Upper lobe of left lung (tissue), 6 donors: ENCODE measurements at regions not wholly inside any gene's neighbourhood (a gene's known extent, or its start where the extent isn't known, plus 50 kb on each side); places are given as distances from the start of the nearest gene placed in this dataset.

Experiments used
- ATAC-seq, 2 donors: fragments of 200-7000 bp; cut with Tn5 transposase; one replicate each; pipeline ENCODE4 v1.9.1; 2022; ENCODE audit warnings: mild to moderate bottlenecking in 2 of 2, moderate library complexity in 2 of 2; ENCODE audit not compliant: low FRiP score in 2 of 2
- DNase-seq, 2 donors: peaks; one replicate each; pipeline ENCODE4 v3.0.0-alpha.2; 2019 to 2020
- H3K27ac ChIP-seq, 4 donors: fragments of 200-600 bp; sonication (generic); one replicate each; pipeline ENCODE4 v1.5.1; 2016 to 2019
- H3K27me3 ChIP-seq, 4 donors: fragments of 200-600 bp; sonication (generic); one replicate each; pipeline ENCODE4 v1.5.1; 2017 to 2019
- H3K36me3 ChIP-seq, 4 donors: fragments of 200-600 bp; sonication (generic); one replicate each; pipeline ENCODE4 v1.5.1; 2016 to 2019
- H3K4me1 ChIP-seq, 4 donors: fragments of 200-600 bp; sonication (generic); one replicate each; pipeline ENCODE4 v1.5.1; 2018 to 2019
- H3K4me3 ChIP-seq, 4 donors: fragments of 200-600 bp; sonication (generic); one replicate each; pipeline ENCODE4 v1.5.1; 2017 to 2019; ENCODE audit warnings: mild to moderate bottlenecking in 2 of 4, moderate library complexity in 1 of 4
- H3K9me3 ChIP-seq, 4 donors: fragments of 200-600 bp; sonication (generic); one replicate each; pipeline ENCODE4 v1.5.1; 2018 to 2019
- EP300 ChIP-seq, 4 donors: sonication (generic); formaldehyde crosslinking; IDR thresholded peaks; one replicate each; pipeline ENCODE4 v1.5.1; 2017; ENCODE audit warnings: antibody characterized with exemption in 4 of 4, control low read depth in 2 of 4
- POLR2A ChIP-seq, 4 donors: fragments of 450-650 bp; IDR thresholded peaks; one replicate each; pipeline ENCODE4 v1.5.1; 2016 to 2017; ENCODE audit warnings: antibody characterized with exemption in 4 of 4, mild to moderate bottlenecking in 2 of 4
- POLR2AphosphoS5 ChIP-seq, 2 donors: sonication (generic); formaldehyde crosslinking; IDR thresholded peaks; one replicate each; pipeline ENCODE4 v1.5.1; 2017; ENCODE audit warnings: antibody characterized with exemption in 2 of 2
- WGBS, 2 donors: methylation state at CpG; one replicate each; pipeline ENCODE4 v1.1.5; 2017 to 2018; 5-methylcytosine and 5-hydroxymethylcytosine counted together
- TF ChIP-seq, protein P1 (sequence below), 6 experiments: fragments of 450-650 bp in 4 of 6; fragments of 200-600 bp in 2 of 6; sonication (generic) in 2 of 6; IDR thresholded peaks; one replicate each; pipeline ENCODE4 v1.5.1; 2016 to 2019; ENCODE audit warnings: antibody characterized with exemption in 6 of 6
- donor health status: DM: no; HTN: no; CAD: no; lungs with moderate emphysema.
- donor health status: DM: no; HTN: yes; CAD: no; lungs with severe emphysema.

DNA sequence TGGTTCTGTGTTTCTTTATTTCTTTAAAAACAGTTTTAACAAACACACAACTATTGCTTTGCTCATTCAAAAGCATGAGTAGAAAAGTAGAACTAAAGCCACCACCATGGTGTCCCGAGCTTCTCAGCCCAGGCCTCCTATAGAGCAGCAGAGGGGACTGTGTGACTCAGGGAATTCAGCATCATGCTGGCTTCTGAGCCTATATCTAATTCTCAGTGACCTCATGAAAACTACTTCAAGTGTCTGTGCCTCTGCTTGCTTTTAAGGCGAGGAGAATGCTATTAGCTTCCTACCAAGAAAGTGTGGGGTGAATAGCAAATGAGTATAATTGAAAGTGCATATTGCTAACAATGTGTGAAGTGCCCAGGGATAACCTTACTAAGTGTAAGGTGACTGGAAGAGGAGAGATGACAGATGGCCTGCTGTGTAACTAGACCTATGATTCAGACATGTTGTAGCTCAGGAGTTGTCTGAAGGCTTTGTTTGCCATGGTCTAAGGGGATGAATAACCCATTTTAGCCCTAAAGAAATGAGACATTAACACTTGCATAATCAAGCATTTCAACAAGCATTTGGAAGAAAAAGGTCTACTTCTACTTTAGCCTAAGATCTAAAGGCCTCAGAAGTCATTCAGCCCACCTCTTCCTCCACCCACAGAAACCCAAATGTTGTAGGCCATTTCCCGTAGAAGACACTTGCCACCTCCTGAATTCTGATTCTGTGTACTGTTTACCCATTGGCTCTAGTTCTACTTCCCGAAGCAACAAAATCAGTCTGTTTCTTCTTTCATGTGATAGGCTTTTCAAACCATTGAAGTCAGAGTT is 121.5 kb upstream of the ARG1 start:
- Histone ChIP-seq H3K27me3 (no peaks in the 10 kb centered on the region), H3K9me3 (no peaks in the 10 kb centered on the region), H3K36me3 (no peaks in the 10 kb centered on the region), H3K4me1 (no peaks in the 10 kb centered on the region), H3K27ac (no peak overlapping the region), H3K4me3 (no peak overlapping the region)
- TF ChIP-seq, protein P1, sequence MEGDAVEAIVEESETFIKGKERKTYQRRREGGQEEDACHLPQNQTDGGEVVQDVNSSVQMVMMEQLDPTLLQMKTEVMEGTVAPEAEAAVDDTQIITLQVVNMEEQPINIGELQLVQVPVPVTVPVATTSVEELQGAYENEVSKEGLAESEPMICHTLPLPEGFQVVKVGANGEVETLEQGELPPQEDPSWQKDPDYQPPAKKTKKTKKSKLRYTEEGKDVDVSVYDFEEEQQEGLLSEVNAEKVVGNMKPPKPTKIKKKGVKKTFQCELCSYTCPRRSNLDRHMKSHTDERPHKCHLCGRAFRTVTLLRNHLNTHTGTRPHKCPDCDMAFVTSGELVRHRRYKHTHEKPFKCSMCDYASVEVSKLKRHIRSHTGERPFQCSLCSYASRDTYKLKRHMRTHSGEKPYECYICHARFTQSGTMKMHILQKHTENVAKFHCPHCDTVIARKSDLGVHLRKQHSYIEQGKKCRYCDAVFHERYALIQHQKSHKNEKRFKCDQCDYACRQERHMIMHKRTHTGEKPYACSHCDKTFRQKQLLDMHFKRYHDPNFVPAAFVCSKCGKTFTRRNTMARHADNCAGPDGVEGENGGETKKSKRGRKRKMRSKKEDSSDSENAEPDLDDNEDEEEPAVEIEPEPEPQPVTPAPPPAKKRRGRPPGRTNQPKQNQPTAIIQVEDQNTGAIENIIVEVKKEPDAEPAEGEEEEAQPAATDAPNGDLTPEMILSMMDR (IDR thresholded peaks at IDR 0.05): no peak
- no peak for TF ChIP-seq POLR2A (IDR thresholded peaks at IDR 0.05)
- no peak for TF ChIP-seq POLR2AphosphoS5 (IDR thresholded peaks at IDR 0.05)
- TF ChIP-seq EP300 (IDR thresholded peaks at IDR 0.05): no peak
- no peak for DNase-seq
- no peak for ATAC-seq
- WGBS, 2 donors: 79 to 89% methylated on average over 4 of the region's 4 CpGs

DNA sequence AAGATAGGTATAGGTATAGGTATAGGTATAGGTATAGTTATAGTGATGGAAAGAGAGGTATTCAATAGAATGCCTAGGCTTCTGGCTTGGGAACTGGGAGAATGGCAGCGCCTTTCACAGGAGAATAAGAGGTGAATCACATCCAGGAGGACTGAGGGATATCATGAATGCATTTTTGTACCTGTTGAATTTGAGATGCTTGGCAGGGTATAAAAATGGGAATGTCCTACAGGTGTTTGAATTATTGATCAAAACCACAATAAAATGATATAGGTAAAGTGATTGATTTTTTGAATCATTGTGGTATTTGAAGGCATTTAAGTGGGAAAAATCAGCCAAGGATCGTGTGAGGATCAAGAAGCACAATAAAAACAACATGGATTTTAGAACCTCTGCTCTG is 119.2 kb upstream of the ARG1 start:
- no peak for TF ChIP-seq POLR2A (IDR thresholded peaks at IDR 0.05)
- no peak for TF ChIP-seq EP300 (IDR thresholded peaks at IDR 0.05)
- TF ChIP-seq, protein P1 (IDR thresholded peaks at IDR 0.05): no peak
- no peak for TF ChIP-seq POLR2AphosphoS5 (IDR thresholded peaks at IDR 0.05)
- Histone ChIP-seq H3K4me3 (no peak overlapping the region), H3K36me3 (no peaks in the 10 kb centered on the region), H3K27me3 (no peaks in the 10 kb centered on the region), H3K9me3 (no peaks in the 10 kb centered on the region), H3K27ac (no peak overlapping the region), H3K4me1 (no peaks in the 10 kb centered on the region)
- WGBS, 2 donors: 38 to 40% methylated on average over 2 of the region's 2 CpGs
- DNase-seq: no peak
- ATAC-seq: no peak

DNA sequence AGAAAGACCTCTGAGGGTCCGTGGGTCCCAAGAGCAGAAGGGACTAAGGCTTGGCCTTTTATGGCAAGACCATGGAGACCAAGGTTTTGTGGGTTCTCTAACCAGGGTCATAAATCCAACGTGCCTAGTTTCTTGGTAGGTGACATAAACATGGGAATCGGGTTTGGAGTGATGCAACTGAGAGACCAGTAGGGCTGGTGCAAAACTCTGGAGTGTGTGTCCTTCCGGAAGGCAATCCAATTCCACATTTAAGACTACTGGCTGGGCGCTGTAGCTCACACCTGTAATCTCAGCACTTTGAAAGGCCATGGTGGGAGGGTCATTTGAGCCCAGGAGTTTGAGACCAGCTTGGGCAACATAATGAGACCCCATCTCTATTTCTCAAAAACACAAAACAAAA is 116.5 kb upstream of the ARG1 start:
- ATAC-seq: no peak
- Histone ChIP-seq H3K27ac (no peak overlapping the region), H3K4me1 (peaks cover 0 to 4% (median 0%) of the 10 kb centered on the region in 4 donors), H3K9me3 (no peaks in the 10 kb centered on the region), H3K27me3 (no peaks in the 10 kb centered on the region), H3K4me3 (no peak overlapping the region), H3K36me3 (no peaks in the 10 kb centered on the region)
- WGBS, 2 donors: 75 to 82% methylated on average over 5 of the region's 5 CpGs
- TF ChIP-seq, protein P1 (IDR thresholded peaks at IDR 0.05): no peak
- TF ChIP-seq POLR2A (IDR thresholded peaks at IDR 0.05): no peak
- no peak for TF ChIP-seq POLR2AphosphoS5 (IDR thresholded peaks at IDR 0.05)
- TF ChIP-seq EP300 (IDR thresholded peaks at IDR 0.05): no peak
- DNase-seq: no peak

DNA sequence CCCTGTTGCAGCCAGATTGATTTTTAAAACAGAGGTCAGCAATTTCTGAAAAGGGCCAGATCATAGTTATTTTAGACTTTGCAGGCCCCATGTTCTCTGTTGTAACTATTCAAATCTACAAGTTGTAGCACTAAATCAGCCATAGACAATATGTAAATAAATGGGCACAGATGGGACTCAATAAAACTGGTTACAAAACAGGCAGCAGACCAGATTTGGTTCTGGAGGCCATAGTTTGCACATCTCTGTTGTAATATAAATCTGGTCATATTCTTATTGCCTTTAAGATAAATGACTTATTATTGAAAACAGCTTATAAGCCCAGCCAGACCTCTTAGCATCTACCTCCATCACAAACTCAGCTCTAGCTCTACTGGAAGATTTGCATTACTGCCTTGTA is 114.0 kb upstream of the ARG1 start:
- no peak overlapping the region for H3K4me3 ChIP-seq
- no peaks in the 10 kb centered on the region for H3K9me3 ChIP-seq
- no peaks in the 10 kb centered on the region for H3K27me3 ChIP-seq
- no peak for TF ChIP-seq POLR2A (IDR thresholded peaks at IDR 0.05)
- TF ChIP-seq, protein P1 (IDR thresholded peaks at IDR 0.05): no peak
- TF ChIP-seq EP300 (IDR thresholded peaks at IDR 0.05): no peak
- TF ChIP-seq POLR2AphosphoS5 (IDR thresholded peaks at IDR 0.05): no peak
- DNase-seq: no peak
- peaks cover 0 to 4% (median 0%) of the 10 kb centered on the region in 4 donors for H3K4me1 ChIP-seq
- ATAC-seq: no peak
- H3K27ac ChIP-seq: no peak overlapping the region
- no peaks in the 10 kb centered on the region for H3K36me3 ChIP-seq

DNA sequence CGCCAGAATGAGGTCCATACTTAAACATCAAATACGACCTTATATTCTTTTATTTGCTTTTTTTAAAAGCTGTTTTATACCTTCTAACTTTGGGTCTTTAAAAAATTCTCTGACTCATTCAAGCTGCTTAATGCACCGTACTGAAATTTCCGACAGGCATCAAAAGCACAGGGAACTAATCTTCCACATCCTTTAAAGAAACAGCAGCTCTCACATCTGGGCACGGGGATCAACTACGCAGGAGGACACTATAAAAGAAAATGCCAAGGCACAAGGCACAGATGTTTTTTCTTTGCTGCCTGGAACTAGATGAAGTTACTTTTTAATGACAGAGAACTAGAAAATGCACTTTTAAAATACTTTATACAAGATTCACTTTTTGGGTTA is 112.4 kb upstream of the ARG1 start:
- WGBS, 2 donors: 53 to 58% methylated on average over 6 of the region's 6 CpGs

More for the DNA sequence above, 112.4 kb upstream of the ARG1 start:
- DNase-seq (no peak), ATAC-seq (no peak)
- peaks cover 0 to 4% (median 0%) of the 10 kb centered on the region in 4 donors for H3K4me1 ChIP-seq
- H3K27ac ChIP-seq: no peak overlapping the region
- no peaks in the 10 kb centered on the region for H3K36me3 ChIP-seq
- no peaks in the 10 kb centered on the region for H3K27me3 ChIP-seq
- no peak for TF ChIP-seq POLR2AphosphoS5 (IDR thresholded peaks at IDR 0.05)
- TF ChIP-seq EP300 (IDR thresholded peaks at IDR 0.05): no peak
- no peak for TF ChIP-seq POLR2A (IDR thresholded peaks at IDR 0.05)
- TF ChIP-seq, protein P1 (IDR thresholded peaks at IDR 0.05): no peak
- no peaks in the 10 kb centered on the region for H3K9me3 ChIP-seq
- no peak overlapping the region for H3K4me3 ChIP-seq
